NCI-H146 (cell line): ENCODE measurements at regions not wholly inside any gene's neighbourhood (a gene's known extent, or its start where the extent isn't known, plus 50 kb on each side); places are given as distances from the start of the nearest gene placed in this dataset.
"Not testable (repeated sequence)": the region's sequence is repeated elsewhere in the genome, so short reads cannot be mapped to it uniquely, and the experiment has no call there.

Source experiments
- DNase-seq: peaks from one replicate; lab custom pipeline; 2025; lab: John Stamatoyannopoulos, UW

DNA sequence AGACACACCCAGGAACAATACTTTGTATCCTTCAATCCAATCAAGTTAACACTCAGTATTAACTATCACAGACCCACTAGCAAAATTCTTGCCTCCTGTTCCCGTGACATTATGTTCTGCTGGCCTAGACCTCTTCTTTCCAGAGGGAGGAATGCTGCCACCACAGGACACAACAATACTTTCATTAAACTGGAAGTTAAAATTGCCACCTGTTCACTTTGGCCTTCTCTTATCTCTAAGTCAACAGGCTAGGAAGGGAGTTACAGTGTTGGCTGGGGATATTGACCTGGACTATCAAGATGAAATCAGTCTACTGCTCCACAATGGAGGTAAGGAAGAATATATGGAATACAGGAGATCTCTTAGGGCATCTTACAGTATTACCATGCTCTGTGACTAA is 1000.4 kb upstream of the GBE1 start:
- DNase-seq, result peak; percentile 56

DNA sequence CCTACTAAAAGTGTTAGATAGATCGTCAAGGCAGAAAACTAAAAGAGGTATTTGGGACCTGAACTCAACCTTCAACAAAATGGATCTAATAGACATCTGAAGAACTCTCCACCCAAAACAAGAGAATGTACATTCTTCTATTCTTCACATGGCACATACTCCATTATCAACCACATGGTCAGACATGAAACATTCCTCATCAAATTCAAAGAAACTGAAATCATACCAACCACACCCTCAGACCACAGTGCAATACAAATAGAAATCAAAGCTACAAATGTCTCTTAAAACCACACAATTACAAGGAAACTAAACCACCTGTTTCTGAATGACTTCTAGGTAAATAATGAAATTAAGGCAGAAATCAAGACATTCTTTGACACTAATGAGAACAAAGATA is 984.1 kb upstream of the GBE1 start:
- no peak for DNase-seq

DNA sequence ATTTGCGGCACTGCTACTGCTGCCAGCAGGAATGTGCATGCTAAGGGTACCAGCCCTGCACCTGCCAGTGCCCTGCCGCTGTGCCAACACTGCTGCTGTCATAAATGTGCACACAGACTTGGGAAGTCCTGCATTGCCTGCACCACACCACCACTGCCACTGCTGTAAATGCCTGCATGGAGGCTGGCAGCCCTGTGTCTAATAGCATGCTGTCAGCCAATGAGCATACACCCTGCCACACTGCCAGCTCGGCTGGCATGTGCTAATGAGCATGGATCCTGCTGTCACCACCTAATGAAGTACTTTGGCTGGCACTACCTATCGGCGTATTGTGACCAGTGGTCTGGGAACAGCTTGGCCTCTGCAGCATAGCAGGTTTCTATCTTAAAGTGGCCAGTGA is 981.8 kb upstream of the GBE1 start:
- no peak for DNase-seq

DNA sequence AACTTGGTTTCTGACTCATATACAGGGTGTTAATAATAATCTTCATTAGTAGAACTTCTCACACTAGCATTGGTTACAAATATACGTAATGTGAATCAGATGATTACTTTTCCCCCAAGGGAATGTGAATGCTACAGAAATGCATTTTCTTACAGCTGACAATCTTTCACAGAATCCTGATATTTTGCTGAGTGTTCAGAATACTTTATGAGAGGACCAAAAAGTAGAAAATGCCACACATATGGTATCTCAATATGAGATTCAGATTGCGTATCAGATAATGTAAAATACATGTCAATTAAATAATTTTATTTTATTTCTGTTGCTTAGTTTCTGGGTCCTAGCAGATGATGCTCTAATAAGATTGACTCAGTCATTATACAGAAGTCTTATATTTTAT is 979.9 kb upstream of the GBE1 start:
- no peak for DNase-seq

DNA sequence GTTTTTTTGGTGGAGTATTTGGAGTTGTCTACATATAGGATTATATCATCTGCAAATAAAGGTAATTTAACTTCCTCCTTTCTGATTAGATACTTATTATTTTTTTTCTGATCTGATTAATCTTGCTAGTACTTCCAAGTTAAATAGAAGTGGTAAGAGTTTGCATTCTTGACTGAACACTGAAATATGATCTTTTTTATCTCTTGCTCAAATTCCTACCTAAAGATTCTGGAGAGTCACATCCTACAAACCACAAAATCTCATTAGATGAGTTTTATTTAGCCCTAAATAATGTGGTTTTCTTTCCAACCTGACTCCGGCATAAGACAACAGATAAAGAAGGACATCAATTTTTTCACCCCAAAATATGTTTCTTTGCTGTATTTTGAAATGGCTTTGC is 977.9 kb upstream of the GBE1 start:
- DNase-seq, result no peak

DNA sequence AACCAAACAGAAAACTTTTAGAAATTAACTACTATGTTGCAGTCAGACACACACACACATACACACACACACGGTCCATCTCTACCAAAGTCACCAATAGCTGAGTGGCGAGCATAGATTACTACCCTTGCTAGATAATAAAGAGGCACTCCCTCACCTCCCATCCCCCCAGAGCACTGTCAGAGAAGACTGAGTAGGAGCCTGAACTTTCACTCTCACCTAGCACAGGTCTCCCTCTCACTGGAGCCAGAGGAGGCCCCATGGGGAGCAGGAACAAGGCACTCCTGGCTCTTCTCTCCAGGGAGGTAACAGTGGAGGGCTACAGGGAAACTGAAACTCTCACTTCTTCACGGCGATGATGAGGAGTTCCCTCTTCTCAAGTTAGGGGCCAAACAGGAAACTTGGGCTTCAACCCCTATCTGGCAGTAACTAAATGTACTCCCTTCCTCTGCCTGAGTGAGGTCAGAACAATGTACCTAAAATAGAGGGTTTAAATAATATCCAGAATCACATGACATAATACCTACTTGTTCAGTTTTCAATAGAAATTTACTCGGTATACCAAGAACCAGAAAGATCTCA is 975.3 kb upstream of the GBE1 start:
- DNase-seq, result no peak

DNA sequence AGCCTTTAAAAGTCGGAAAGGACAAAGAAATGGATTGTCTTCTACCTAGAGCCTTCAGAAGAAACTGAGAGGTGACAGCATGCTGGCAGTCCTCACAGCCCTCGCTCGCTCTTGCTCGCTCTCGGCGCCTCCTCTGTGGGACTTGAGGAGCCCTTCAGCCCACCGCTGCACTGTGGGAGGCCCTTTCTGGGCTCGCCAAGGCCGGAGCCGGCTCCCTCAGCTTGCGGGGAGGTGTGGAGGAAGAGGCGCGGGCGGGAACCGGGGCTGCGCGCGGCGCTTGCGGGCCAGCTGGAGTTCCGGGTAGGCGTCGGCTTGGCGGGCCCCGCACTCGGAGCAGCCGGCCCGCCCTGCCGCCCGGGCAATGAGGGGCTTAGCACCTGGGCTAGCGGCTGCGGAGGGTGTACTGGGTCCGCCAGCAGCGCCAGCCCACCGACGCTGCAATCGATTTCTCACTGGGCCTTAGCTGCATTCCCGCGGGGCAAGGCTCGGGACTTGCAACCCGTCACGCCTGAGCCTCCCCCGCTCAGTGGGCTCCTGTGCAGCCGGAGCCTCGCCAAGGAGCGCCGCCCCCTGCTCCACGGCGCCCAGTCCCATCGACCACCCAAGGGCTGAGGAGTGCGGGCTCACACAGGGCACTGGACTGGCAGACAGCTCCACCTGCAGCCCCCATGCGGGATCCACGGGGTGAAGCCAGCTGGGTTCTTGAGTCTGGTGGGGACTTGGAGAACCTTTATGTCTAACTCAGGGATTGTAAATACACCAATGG is 953.8 kb upstream of the GBE1 start:
- DNase-seq, result no peak

DNA sequence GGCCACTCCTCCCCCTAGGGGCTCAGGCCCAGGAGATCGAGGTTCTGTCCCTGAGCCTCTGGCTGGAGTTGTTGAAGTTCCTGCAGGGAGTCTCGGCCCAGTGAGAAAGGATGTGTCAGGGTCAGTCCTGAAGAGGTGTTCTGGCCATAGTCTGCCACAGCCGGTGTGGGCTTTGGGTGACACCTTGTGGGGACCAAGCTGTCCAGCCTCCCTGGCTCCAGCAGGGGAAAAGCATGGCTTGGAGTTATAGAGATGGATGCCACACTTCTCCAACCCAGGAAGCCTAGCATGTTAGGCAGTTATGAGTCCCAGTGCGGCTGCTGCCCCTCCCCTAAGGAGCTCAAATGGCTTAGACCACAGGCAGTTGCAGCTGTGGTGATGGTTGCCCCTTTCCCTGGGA is 945.6 kb upstream of the GBE1 start:
- peak; percentile 66 for DNase-seq

DNA sequence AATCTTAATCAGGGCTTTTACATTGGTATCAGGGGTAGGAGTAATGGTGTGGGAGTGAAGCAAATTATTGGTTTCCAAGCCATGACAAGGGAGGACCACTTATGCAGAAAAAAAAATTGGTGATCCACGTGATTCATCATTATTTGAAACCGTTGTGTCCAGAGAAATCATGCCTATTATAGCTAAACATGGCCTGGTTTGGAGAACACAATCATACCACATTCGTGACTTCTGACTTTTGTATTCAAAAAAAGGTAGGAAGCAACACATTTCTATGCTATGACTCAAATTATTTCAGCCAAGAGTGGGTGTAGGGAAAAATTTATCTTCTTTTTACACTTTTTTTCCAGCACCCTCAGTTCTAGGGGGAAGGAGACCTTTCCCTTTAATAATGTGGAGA is 924.3 kb upstream of the GBE1 start:
- no peak for DNase-seq

DNA sequence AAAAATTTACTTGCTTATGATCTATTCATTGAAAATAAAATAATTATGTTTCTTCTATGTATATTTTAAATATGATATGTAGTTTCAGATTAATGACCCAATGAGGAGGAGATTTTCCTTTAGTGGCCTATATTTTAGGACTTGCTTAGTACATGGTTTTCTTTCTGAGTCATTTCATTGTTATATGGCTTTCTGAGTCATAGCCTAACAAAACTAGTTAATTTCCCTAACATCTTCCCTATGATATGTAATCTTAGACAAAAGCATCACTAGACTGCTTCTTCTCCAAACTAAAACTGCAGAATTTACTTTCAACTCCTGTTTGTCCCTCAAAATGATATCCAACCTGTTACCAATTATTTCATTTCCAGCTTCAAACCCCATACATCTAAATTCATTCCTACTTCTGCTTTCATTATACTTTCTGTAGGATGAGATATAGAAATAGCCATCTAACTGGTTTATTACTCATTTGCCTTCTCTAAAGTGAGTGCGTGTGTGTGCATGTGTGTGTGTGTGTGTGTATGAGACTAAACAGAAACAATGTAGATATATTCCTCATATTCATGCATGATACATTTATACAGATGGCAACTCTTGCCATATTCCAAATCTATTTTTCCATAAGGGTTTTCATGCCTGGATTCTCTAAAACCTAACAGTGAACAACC is 915.0 kb upstream of the GBE1 start:
- peak; percentile 19 for DNase-seq

DNA sequence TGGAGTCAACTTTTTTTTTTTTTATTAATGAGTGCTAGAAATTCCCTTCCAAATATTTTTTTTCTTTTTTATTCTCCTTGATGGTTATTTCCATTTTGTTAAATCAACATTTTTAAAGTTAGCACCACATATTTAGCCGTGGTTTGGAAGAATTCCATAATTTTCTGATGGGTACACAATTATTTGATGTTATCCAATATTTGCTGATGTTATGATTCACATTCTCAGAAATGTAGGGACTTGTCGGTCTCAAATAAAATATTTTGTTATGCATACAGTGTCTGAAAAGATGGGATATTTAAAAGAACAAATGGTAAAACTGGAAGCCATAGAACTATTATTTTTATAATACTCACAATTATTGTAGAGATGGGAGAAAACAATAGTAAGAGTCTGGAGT is 911.5 kb upstream of the GBE1 start:
- DNase-seq, result no peak

DNA sequence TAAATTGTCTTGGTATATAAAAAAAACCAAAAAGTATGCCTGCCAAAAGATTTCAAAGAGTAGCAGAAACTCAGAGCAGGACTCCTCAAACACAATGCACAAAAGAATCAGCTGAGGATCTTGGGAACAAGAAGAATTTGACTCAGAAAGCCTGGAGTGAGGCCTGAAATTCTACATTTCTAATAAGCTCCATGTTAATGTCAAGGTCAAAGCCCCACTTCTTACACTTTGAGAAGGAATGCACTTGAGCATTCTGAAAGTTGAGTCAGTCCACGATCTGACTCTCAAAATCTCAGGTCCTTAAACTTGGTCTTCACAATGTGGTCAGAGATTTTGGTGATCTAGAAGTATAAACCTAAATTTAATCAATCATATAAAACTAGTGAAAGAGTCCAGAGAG is 910.0 kb upstream of the GBE1 start:
- no peak for DNase-seq

DNA sequence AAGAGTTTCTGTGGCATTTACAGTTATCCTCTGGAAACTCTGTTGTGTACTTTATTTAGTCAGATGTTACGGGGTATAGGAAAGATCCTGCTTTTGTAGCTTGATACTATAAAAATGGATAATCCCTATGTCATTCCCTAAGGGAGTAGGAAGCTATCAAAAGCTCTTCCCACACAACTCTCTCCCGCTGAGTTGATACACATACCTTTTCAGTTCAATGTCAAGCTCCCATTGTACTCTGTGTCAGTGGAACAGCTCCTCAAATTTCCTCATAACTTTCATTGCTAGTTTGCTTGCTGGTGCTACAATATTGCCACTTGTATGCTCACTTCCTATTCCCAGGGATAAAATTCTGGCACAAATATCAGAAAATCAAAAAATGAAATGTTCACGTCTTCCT is 893.3 kb upstream of the GBE1 start:
- DNase-seq, result peak; percentile 32

DNA sequence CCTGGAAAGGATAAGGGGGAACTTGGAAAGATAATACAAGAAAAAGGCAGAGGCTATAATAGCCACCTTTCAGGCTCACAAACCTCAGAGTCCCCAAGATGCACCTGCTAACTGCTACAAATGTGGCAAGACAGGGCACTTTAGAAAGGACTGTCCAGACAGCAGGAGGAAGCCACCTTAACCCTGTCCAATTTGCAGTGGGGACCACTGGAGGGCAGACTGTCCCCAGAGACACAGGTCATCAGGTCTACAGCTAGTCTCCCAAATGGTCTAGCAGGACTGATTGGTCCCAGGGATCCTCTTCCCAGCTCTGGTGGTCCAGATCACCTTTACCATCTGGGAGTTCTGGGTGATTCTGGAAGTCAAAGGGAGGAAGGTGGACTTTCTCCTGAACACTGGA is 882.5 kb upstream of the GBE1 start:
- DNase-seq, result peak; percentile 12

DNA sequence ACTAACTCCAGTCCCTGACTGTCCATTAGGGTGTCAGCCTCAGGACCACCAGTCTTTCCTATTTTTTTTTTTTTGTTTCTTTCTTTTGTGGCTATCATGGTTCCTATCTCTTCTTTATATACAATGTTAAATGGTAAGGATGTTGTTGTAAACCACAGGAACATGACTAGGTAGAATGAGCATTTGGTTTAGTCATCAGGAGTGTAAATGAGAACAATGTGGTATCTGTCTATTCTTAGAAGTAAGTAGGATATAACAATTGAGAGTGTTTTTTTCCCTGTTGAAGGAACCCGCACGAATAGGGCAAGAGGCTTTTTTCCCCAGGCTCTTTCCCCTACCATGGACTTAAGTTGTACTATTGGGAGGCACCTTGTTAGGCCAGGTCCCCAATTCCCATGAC is 880.3 kb upstream of the GBE1 start:
- DNase-seq, result no peak

DNA sequence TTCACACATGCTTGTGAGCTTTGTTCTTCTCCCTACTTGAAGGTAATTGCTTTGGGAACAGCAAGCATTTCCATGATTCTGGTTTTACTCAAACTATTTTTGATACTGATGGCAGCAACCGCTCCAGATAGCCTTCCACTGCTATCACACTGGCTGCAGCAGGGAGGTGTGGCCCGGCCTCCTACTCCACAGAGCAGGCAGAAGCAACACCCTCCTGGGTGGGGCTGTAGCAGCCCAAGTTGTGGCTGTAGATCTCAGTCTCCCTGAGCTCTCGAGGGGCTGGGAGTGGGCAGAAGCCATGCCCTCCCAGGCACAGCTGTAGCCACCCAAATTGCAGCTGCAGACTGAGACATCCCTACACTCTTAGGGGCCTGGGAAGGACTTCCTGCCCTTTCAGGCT is 878.8 kb upstream of the GBE1 start:
- no peak for DNase-seq

DNA sequence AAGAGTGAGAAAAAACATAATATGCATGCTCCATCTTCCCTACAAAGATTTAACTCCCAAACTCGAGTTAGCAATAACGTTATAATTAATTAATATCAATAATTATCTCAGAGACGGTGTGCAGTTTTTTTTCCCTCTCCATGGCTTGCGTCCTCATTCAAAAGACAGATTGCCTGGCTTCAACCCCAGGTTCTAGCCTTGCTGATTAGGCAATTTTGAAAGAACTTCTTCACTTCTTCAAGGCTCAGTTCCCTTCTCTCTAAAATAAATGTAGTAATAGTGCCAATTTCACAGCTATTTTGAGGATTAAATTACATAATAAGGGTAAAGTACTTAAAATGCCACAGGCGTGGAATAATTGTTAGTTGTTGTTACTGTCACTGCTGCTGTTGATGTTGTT is 876.1 kb upstream of the GBE1 start:
- no peak for DNase-seq

DNA sequence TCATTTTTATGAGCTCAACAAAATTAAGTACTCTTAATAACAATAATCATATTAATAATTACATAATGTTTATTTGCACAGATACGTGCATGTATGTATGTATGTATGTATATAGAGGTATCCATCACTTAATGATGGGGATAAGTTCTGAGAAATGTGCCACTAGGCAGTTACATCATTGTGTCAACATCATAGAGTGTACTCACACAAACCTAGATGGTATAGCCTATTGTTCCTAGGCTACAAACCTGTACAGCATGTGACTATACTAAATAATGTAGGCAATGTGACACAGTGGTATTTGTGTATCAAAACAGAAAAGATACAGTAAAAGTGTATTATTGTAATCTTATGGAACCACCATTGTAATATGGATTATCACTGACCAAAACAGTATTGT is 874.7 kb upstream of the GBE1 start:
- DNase-seq, result no peak

DNA sequence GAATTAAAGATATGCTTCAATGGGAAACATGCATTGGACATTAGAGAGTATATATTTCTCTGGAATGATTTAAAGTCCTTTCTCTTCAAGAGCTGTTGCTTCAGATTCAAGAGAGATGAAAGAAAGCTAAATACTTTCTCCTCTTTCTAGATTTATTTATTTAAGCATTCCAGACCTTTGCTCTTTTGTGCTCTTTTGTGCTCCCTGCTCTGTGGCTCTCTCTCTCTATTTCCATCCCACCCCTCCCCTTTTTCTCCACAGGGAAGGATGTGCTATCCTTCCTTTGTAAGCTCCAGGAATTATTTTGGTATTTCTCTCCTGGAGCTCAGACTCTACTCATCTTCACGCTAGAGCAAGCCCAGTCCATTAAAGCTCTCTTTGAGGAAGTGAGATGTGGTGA is 871.9 kb upstream of the GBE1 start:
- no peak for DNase-seq

DNA sequence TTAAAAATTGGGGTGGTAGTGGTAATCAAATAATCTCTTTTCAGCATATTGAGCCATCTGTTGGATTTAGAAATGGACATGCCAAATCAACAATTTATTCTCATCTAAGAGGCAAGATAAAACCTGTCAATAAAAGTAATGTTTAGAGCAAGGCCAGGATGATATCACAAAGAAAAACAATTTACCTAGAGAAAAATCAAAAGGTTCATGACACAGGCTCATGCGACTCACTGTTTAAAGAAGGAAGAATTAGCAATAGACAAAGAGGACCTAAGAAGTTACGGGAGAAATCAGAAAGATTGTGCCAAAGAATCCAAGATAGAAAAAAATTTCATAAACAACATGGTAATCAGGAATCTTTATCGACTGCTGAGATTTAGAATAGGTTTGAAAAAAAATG is 868.5 kb upstream of the GBE1 start:
- no peak for DNase-seq

DNA sequence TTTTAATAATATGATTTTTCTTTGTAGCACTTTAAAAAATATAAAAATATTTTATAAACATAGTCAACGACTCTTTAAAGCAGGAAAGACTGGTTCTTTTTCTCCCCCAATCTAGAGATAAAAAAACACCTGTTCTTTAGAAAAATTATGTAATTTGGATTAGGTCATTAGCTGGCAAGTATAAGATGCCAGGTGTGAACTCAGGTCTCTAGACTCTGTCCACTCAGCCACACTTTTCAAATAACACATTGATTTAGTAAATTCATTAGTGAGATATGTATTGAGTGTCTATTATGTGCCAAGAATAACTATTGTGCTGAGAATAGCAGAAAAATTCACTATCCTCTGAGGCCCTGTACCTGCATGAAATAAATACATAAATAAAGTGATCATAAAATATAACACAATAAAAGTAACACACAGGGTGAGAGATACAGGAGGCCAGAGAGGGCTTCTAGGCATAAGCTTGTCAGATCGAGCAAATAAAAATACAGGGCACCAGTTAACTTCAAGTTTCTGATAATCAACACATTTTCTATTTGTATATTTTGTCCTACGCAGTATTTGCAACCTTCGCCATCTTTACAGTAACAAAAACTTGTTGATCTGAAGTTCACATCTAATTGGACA is 867.1 kb upstream of the GBE1 start:
- peak; percentile 7 for DNase-seq

DNA sequence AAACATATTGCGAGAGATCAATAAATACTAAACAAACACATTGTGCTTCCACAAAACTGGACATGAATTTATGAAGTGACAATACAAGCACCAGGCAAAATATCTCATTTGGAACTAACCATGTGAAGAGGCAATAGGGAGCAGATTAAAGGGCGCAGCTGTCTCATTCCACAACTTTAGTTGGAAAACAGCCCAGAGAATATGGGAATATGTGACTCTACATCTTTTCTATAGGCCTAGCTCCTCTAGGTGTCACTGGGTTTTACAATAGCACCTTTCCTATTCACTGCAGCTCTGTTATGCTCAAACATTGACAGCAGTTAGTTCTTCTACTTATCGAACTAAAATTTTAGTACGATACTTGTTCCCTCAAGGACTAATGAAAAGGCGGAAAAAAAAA is 866.3 kb upstream of the GBE1 start:
- no peak for DNase-seq

DNA sequence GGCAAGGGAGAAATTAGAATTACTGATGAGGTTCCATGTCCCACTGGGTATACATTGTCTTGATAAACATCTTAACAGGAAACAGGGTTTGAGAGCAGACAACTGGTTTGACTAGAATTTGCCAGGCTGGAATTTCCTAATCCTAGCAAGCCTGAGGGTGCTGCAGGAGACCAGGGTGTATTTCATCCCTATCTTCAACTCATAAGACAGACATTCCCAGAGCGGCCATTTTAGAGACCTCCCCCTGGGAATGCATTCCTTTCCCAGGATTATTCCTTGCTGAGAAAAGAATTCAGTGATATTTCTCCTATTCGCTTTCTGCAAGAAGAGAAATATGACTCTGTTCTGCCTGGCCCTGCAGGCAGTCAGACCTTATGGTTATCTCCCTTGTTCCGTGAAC is 859.3 kb upstream of the GBE1 start:
- not testable (repeated sequence) for DNase-seq
